ENCODE measurements at regions not wholly inside any gene's neighbourhood (a gene's known extent, or its start where the extent isn't known, plus 50 kb on each side); places are given as distances from the start of the nearest gene placed in this dataset.

- CTCF ChIA-PET: no interaction called here
- no peak for TF ChIP-seq CTCF (conservative IDR thresholded peaks at IDR 0.05; ENCODE audit: low read depth)
- H3K27ac ChIP-seq: no peak overlapping the region
- no peak for DNase-seq (ENCODE audit: low spot score)
- POLR2A ChIA-PET (ENCODE audit: low non-redundant PET): no interaction called here
Measured at GRCh38 chr1:166457700-166458099, 290.9 kb upstream of the FAM78B start.

- no peak for DNase-seq (ENCODE audit: low spot score)
- TF ChIP-seq CTCF (conservative IDR thresholded peaks at IDR 0.05; ENCODE audit: low read depth): no peak
- CTCF ChIA-PET: interaction anchor here (0.6 to 0.7 kb wide), 2 partner anchors 15 to 58 kb away, joined by 3 to 4 read pairs; no protein-coding TSS in a partner anchor
- H3K27ac ChIP-seq: no peak overlapping the region
- POLR2A ChIA-PET (ENCODE audit: low non-redundant PET): no interaction called here
Measured at GRCh38 chr1:166464333-166464732, 297.5 kb upstream of the FAM78B start.

GRCh38 chr1:166470014-166470413 is 303.2 kb upstream of the FAM78B start:
- TF ChIP-seq CTCF (conservative IDR thresholded peaks at IDR 0.05; ENCODE audit: low read depth): no peak
- no peak for DNase-seq (ENCODE audit: low spot score)
- ChIA-PET CTCF (no interaction called here), POLR2A (ENCODE audit: low non-redundant PET) (no interaction called here)
- H3K27ac ChIP-seq: no peak overlapping the region

GRCh38 chr1:166470441-166470840 is 303.6 kb upstream of the FAM78B start:
- CTCF ChIA-PET: no interaction called here
- TF ChIP-seq CTCF (conservative IDR thresholded peaks at IDR 0.05; ENCODE audit: low read depth): no peak
- DNase-seq (ENCODE audit: low spot score): no peak
- POLR2A ChIA-PET (ENCODE audit: low non-redundant PET): no interaction called here
- no peak overlapping the region for H3K27ac ChIP-seq

GRCh38 chr1:166471359-166471758 is 304.6 kb upstream of the FAM78B start:
- CTCF ChIA-PET: interaction anchor here (0.6 kb wide), 1 partner anchor 15 kb away, joined by 3 read pairs; no protein-coding TSS in a partner anchor
- no peak overlapping the region for H3K27ac ChIP-seq
- no peak for DNase-seq (ENCODE audit: low spot score)
- no peak for TF ChIP-seq CTCF (conservative IDR thresholded peaks at IDR 0.05; ENCODE audit: low read depth)
- POLR2A ChIA-PET (ENCODE audit: low non-redundant PET): no interaction called here

- peak; percentile 22 for DNase-seq (ENCODE audit: low spot score)
- no peak overlapping the region for H3K27ac ChIP-seq
- POLR2A ChIA-PET (ENCODE audit: low non-redundant PET): no interaction called here
- CTCF ChIA-PET: interaction anchor here (0.6 to 1.5 kb wide), 10 partner anchors 11 to 560 kb away, joined by 3 to 4 read pairs (median 3); no protein-coding TSS in a partner anchor
- peak; percentile 81 for TF ChIP-seq CTCF (conservative IDR thresholded peaks at IDR 0.05; ENCODE audit: low read depth)
Measured at GRCh38 chr1:166479052-166479631, 312.3 kb upstream of the FAM78B start.

Measured in RWPE1 (cell line).